GM12878 (cell line): ENCODE measurements at regions not wholly inside any gene's neighbourhood (a gene's known extent, or its start where the extent isn't known, plus 50 kb on each side); places are given as distances from the start of the nearest gene placed in this dataset.

Experiments used
- ATAC-seq: fragments of 200-7000 bp; cut with Tn5 transposase; 3 replicates; pipeline ENCODE4 v1.9.1; 2020; ENCODE audit warnings: mild to moderate bottlenecking, moderate library complexity
- BruUV-seq: library from RNA; stranded (reverse); fragments of 400-500 nt; replicated peaks from 2 replicates; lab custom pipeline; 2021; lab: Mats Ljungman, UMichigan
- CTCF ChIA-PET: fragments of 300-600 bp; sonication (Branson Sonifier 250); formaldehyde crosslinking; extraction: SDS; loops from one replicate; lab custom pipeline; 2021; ENCODE audit warnings: inconsistent platforms; lab: Yijun Ruan, JAX
- POLR2A ChIA-PET: fragments of 350-600 bp; formaldehyde crosslinking; extraction: SDS; loops from one replicate; lab custom pipeline; 2021; ENCODE audit warnings: inconsistent platforms; lab: Charles Lee
- RAD21 ChIA-PET: fragments of 300-600 bp; sonication (Branson Sonifier 250); formaldehyde crosslinking; loops from one replicate; lab custom pipeline; 2023; ENCODE audit warnings: antibody characterized with exemption; ENCODE audit not compliant: unreplicated experiment; lab: Charles Lee
- SMC1A ChIA-PET: fragments of 300-600 bp; sonication (Branson Sonifier 250); formaldehyde crosslinking; loops from one replicate; lab custom pipeline; 2023; ENCODE audit not compliant: unreplicated experiment, uncharacterized antibody; lab: Charles Lee
- DNase-seq: peaks from one replicate; pipeline ENCODE4 v3.0.0-alpha.2; 2011; ENCODE audit warnings: low read depth, low spot score
- FAIRE-seq: peaks from 3 replicates; lab custom pipeline; 2011; peaks lifted over from hg19 to GRCh38; lab: Jason Lieb, UNC
- H2AFZ ChIP-seq: 2 replicates; pipeline ENCODE4 v1.6.0; 2011; ENCODE audit warnings: low read depth, low read length, control low read depth; ENCODE audit not compliant: control insufficient read depth
- H3K27ac ChIP-seq: 2 replicates; pipeline ENCODE4 v1.5.1; 2011; ENCODE audit warnings: control low read depth; ENCODE audit not compliant: control insufficient read depth, insufficient read depth
- H3K27me3 ChIP-seq, 2 experiments: replicated peaks in 1 of 2; 2 replicates each; pipeline versions ENCODE4 v1.6.0 to v1.6.1; 2011; ENCODE audit warnings: low read length in 1 of 2; ENCODE audit not compliant: control insufficient read depth in 2 of 2, insufficient read depth in 2 of 2
- H3K36me3 ChIP-seq, 2 experiments: 2 replicates each; pipeline ENCODE4 v1.5.1; 2011; ENCODE audit warnings: low read length in 1 of 2; ENCODE audit not compliant: control insufficient read depth in 2 of 2, insufficient read depth in 2 of 2
- H3K4me1 ChIP-seq: 2 replicates; pipeline ENCODE4 v1.6.1; 2011; ENCODE audit warnings: mild to moderate bottlenecking, low read length, moderate library complexity, mixed read lengths; ENCODE audit not compliant: control insufficient read depth, insufficient read depth
- H3K4me2 ChIP-seq: 2 replicates; pipeline ENCODE4 v1.6.0; 2011; ENCODE audit warnings: control low read depth; ENCODE audit not compliant: control insufficient read depth, insufficient read depth
- H3K4me3 ChIP-seq: fragments of 200-600 bp; sonication (generic); 2 replicates; pipeline ENCODE4 v1.5.1; 2016
- H3K79me2 ChIP-seq: 2 replicates; pipeline ENCODE4 v1.6.0; 2011; ENCODE audit warnings: low read length; ENCODE audit not compliant: control insufficient read depth, insufficient read depth
- H3K9ac ChIP-seq: 2 replicates; pipeline ENCODE4 v1.8.0; 2011; ENCODE audit warnings: low read length, control low read depth, mixed read lengths; ENCODE audit not compliant: control insufficient read depth, insufficient read depth
- H3K9me3 ChIP-seq: replicated peaks from 3 replicates; pipeline ENCODE4 v1.5.1; 2011; ENCODE audit warnings: mild to moderate bottlenecking, low read length; ENCODE audit not compliant: control insufficient read depth, insufficient read depth
- H4K20me1 ChIP-seq: 2 replicates; pipeline ENCODE4 v1.6.0; 2011; ENCODE audit not compliant: control insufficient read depth, insufficient read depth
- NKRF ChIP-seq: fragments of 450-650 bp; conservative IDR thresholded peaks from 2 replicates; pipeline ENCODE4 v1.6.1; 2017; ENCODE audit warnings: mild to moderate bottlenecking, moderate library complexity
- RAD21 ChIP-seq: IDR thresholded peaks from 2 replicates; pipeline ENCODE4 v1.6.1; 2011; ENCODE audit warnings: mild to moderate bottlenecking, low read depth, low read length, moderate library complexity; ENCODE audit not compliant: insufficient read depth
- ZBTB4 ChIP-seq: fragments of 450-650 bp; formaldehyde crosslinking; IDR thresholded peaks from 2 replicates; pipeline ENCODE4 v1.4.0; 2022; ENCODE audit warnings: mild to moderate bottlenecking, moderate library complexity
- ZNF217 ChIP-seq: fragments of 450-650 bp; IDR thresholded peaks from 2 replicates; pipeline ENCODE4 v1.6.1; 2017; ENCODE audit warnings: antibody characterized with exemption, mild to moderate bottlenecking
- ZNF274 ChIP-seq: IDR thresholded peaks from one replicate; pipeline ENCODE4 v1.8.0; 2011; ENCODE audit not compliant: insufficient read length, insufficient read depth
- ZSCAN29 ChIP-seq: fragments of 450-650 bp; IDR thresholded peaks from 2 replicates; pipeline ENCODE4 v1.6.1; 2017; ENCODE audit warnings: mild to moderate bottlenecking, moderate library complexity
- WGBS: methylation state at CpG from one replicate; pipeline ENCODE4 v1.1.6; 2016; ENCODE audit warnings: low lambda C conversion rate; ENCODE audit not compliant: insufficient replicate concordance, insufficient coverage; ENCODE audit errors: missing lambda C conversion rate; 5-methylcytosine and 5-hydroxymethylcytosine counted together
- in situ Hi-C: fragments of 300-500 bp; cut with MboI; formaldehyde crosslinking; loops from 9 replicates; pipeline ENCODE4 v1.14.3; 2018; ENCODE audit warnings: mixed read lengths
- intact Hi-C: fragments of 100-400 bp; cut with micrococcal nuclease; formaldehyde crosslinking; loops from one replicate; pipeline ENCODE4 v1.14.2; 2022; ENCODE audit not compliant: unreplicated experiment
- TF ChIP-seq, protein P1 (sequence below): fragments of 450-650 bp; formaldehyde crosslinking; IDR thresholded peaks from 2 replicates; pipeline ENCODE4 v1.4.0; 2020; ENCODE audit warnings: mild to moderate bottlenecking, moderate library complexity
- TF ChIP-seq, protein P2 (sequence below): IDR thresholded peaks from 2 replicates; pipeline ENCODE4 v1.6.1; 2011; ENCODE audit warnings: borderline replicate concordance, low read depth, mild to moderate bottlenecking, moderate library complexity, mixed read lengths, low read length; ENCODE audit not compliant: insufficient read depth; ENCODE audit errors: extremely low read length

DNA sequence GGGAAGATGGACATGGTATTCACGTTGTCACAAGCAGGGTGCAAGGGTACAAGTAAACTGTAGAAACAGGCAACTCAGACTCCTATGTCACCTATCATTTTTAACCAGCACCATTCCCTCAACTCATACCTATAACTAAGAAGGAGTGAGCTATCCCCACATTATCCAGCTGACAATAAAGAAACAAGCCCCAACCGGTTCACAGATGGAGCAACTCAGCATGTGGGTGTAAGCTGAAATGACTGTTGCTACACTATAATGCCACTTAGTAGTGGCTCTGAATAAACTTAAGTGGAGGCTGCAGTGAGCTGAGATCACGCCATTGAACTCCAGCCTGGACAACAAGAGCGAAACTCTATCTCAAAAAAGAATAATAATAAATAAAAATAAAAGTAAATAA, 829.5 kb upstream of the MDGA2 start:
- TF ChIP-seq ZBTB4 (CRISPR knock-in tag) (no peak), ZNF217 (no peak), NKRF (no peak), ZSCAN29 (no peak), ZNF274 (no peak), RAD21 (no peak)
- TF ChIP-seq, protein P1, sequence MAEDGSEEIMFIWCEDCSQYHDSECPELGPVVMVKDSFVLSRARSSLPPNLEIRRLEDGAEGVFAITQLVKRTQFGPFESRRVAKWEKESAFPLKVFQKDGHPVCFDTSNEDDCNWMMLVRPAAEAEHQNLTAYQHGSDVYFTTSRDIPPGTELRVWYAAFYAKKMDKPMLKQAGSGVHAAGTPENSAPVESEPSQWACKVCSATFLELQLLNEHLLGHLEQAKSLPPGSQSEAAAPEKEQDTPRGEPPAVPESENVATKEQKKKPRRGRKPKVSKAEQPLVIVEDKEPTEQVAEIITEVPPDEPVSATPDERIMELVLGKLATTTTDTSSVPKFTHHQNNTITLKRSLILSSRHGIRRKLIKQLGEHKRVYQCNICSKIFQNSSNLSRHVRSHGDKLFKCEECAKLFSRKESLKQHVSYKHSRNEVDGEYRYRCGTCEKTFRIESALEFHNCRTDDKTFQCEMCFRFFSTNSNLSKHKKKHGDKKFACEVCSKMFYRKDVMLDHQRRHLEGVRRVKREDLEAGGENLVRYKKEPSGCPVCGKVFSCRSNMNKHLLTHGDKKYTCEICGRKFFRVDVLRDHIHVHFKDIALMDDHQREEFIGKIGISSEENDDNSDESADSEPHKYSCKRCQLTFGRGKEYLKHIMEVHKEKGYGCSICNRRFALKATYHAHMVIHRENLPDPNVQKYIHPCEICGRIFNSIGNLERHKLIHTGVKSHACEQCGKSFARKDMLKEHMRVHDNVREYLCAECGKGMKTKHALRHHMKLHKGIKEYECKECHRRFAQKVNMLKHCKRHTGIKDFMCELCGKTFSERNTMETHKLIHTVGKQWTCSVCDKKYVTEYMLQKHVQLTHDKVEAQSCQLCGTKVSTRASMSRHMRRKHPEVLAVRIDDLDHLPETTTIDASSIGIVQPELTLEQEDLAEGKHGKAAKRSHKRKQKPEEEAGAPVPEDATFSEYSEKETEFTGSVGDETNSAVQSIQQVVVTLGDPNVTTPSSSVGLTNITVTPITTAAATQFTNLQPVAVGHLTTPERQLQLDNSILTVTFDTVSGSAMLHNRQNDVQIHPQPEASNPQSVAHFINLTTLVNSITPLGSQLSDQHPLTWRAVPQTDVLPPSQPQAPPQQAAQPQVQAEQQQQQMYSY (CRISPR knock-in tag), result no peak
- TF ChIP-seq, protein P2, sequence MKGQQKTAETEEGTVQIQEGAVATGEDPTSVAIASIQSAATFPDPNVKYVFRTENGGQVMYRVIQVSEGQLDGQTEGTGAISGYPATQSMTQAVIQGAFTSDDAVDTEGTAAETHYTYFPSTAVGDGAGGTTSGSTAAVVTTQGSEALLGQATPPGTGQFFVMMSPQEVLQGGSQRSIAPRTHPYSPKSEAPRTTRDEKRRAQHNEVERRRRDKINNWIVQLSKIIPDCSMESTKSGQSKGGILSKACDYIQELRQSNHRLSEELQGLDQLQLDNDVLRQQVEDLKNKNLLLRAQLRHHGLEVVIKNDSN, result no peak
- Histone ChIP-seq H4K20me1 (no peaks in the 10 kb centered on the region), H3K27me3 (no peaks in the 10 kb centered on the region), H3K79me2 (no peaks in the 10 kb centered on the region), H3K9me3 (no peaks in the 10 kb centered on the region), H3K4me3 (no peak overlapping the region), H3K27ac (no peak overlapping the region), H3K9ac (no peak overlapping the region), H3K4me1 (no peaks in the 10 kb centered on the region), H2AFZ (no peak overlapping the region), H3K36me3 (no peaks in the 10 kb centered on the region), H3K4me2 (no peak overlapping the region)
- RAD21 ChIA-PET, result no interaction called here
- WGBS, result 9% methylated on average over 4 of the region's 4 CpGs
- DNase-seq, result no peak
- no peak for ATAC-seq
- SMC1A ChIA-PET, result interaction anchor here (1.4 kb wide), 1 partner anchor 8 kb away, joined by 3 read pairs; no protein-coding TSS in a partner anchor
- in situ Hi-C loops (no loop called here), intact Hi-C loops (no loop called here)
- no peak for FAIRE-seq
- CTCF ChIA-PET, result interaction anchor here (0.6 kb wide), 1 partner anchor 668 kb away, joined by 3 read pairs; no protein-coding TSS in a partner anchor
- no TSS peak for BruUV-seq
- POLR2A ChIA-PET, result no interaction called here
